Globus pallidus (tissue), 1 donor: ENCODE measurements at regions not wholly inside any gene's neighbourhood (a gene's known extent, or its start where the extent isn't known, plus 50 kb on each side); places are given as distances from the start of the nearest gene placed in this dataset.

Experiments
- DNase-seq: peaks from one replicate; pipeline ENCODE4 v3.0.0-alpha.2; 2015; ENCODE audit warnings: low spot score

DNA sequence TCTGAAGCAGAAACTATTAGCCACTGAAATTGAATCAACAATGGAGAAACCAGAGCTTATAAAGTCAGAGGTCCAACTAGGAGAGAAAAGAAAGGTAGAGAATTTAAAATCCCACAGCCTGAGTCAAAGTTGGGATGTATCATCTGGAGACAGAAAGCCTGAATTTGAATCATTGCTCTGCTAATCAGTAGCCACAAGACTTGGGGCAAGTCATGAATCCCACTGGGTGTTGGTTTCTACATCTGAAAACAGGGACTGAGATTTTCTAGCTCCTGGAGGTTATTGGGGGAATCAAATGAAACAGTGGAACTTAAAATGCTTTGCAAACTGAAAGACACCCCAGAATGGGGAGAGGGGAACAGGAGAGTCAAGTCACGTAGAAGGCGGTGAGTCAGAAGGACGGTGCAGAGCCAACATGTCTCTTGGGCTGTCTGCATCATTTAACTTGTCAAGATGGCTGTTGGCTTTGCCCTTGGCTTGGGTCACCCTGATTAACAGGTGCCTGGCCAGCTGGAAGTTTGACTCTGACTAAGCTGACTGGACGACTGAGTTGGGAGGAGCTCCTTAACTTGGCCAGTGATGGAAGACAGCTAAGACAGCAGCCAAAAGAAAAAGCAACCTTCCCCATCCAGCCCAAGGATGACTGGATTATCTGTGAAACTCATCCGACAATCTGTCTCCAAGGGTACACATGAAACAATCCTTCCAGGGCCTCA lies 60.6 kb upstream of the ADRA1B start:
- DNase-seq: no peak

GRCh38 chr5:159858871-159859270 lies 57.4 kb upstream of the ADRA1B start:
- no peak for DNase-seq

- no peak for DNase-seq
Observed at GRCh38 chr5:159861086-159861485, 55.2 kb upstream of the ADRA1B start.

DNA sequence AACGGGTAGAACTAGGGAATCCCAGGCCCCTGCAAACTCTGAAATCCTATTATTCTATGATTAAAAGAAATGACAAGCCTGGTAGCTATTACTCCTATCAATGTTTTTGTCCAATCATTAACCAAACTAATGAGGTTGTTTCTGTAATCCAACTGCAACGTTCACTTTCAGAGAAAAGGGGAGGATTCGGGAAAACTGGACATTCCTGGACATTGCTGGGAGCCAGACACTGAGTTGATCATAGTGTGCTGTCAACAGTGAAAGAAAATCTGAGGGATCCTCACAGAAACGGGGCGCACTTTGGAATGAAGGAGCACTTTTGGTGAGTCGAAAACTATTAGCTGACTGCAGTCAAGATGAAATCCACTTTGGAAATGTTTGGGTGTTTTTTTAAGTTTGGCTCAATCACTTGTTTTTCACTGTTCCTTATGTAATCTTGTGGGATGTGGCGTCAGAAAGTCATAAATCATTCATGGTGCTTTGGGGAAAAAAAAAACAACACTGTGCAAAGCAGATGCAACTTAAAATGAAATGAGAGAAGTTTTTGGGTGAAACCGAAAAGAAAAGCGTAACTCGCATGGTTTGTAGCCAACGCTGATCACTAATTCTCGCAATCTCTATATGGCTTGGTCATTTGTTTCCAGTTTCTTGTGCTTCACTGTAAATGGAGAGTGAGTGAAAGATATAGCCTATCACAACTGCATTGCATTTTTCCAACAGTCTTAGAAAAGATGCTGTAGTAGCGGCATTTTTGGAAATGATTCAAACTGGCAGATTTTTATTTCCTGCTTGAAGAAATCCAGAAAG lies 51.2 kb upstream of the ADRA1B start:
- DNase-seq: no peak

DNA sequence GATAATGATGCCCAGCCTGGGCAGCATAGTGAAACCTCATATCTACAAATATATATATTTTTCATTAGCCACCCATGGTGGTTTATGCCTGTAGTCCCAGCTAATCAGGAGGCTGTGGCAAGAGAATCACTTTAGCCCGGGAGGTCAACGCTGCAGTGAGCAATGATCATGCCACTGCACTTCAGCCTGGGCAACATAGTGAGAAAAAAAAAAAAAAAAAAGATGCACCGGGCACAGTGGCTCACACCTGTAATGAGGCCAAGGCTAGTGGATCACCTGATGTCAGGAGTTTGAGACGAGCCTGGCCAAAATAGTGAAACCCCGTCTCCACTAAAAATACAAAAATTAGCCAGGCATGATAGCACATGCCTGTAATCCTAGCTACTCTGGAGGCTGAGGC lies 50.2 kb upstream of the ADRA1B start:
- no peak for DNase-seq
